Ishikawa (cell line): ENCODE measurements at regions not wholly inside any gene's neighbourhood (a gene's known extent, or its start where the extent isn't known, plus 50 kb on each side); places are given as distances from the start of the nearest gene placed in this dataset.

Source experiments
- CEBPB ChIP-seq: IDR thresholded peaks from 2 replicates; pipeline ENCODE4 v1.6.1; 2012
- CREB1 ChIP-seq: IDR thresholded peaks from 2 replicates; pipeline ENCODE4 v1.6.1; 2012; ENCODE audit warnings: low read depth
- EGR1 ChIP-seq: IDR thresholded peaks from 2 replicates; pipeline ENCODE4 v1.6.1; 2012
- EP300 ChIP-seq: IDR thresholded peaks from 2 replicates; pipeline ENCODE4 v1.6.1; 2012; ENCODE audit warnings: borderline replicate concordance
- FOXM1 ChIP-seq: IDR thresholded peaks from 2 replicates; pipeline ENCODE4 v1.6.1; 2012; ENCODE audit warnings: low read depth, borderline replicate concordance
- MAX ChIP-seq: IDR thresholded peaks from 2 replicates; pipeline ENCODE4 v1.6.1; 2012
- NFIC ChIP-seq: IDR thresholded peaks from 2 replicates; pipeline ENCODE4 v1.6.1; 2012
- RAD21 ChIP-seq: IDR thresholded peaks from 2 replicates; pipeline ENCODE4 v1.6.1; 2012; ENCODE audit warnings: low read depth
- REST ChIP-seq: IDR thresholded peaks from 2 replicates; pipeline ENCODE4 v1.6.1; 2012; ENCODE audit warnings: low read depth, mild to moderate bottlenecking
- TAF1 ChIP-seq: IDR thresholded peaks from 2 replicates; pipeline ENCODE4 v1.6.1; 2012; ENCODE audit warnings: low read depth, mild to moderate bottlenecking
- TCF12 ChIP-seq: IDR thresholded peaks from 2 replicates; pipeline ENCODE4 v1.6.1; 2012; ENCODE audit warnings: low read depth
- TEAD4 ChIP-seq: IDR thresholded peaks from 2 replicates; pipeline ENCODE4 v1.6.1; 2012
- USF1 ChIP-seq: IDR thresholded peaks from 2 replicates; pipeline ENCODE4 v1.6.1; 2012
- YY1 ChIP-seq: IDR thresholded peaks from 2 replicates; pipeline ENCODE4 v1.6.1; 2012; ENCODE audit warnings: low read depth
- ZBTB7A ChIP-seq: IDR thresholded peaks from 2 replicates; pipeline ENCODE4 v1.6.1; 2012; ENCODE audit warnings: low read depth

GRCh38 chr9:105024529-105024928 is 96.6 kb upstream of the ABCA1 start:
- TF ChIP-seq REST (no peak), NFIC (no peak), ZBTB7A (no peak), USF1 (no peak), RAD21 (no peak), TCF12 (no peak), FOXM1 (no peak), CEBPB (no peak), TAF1 (no peak), MAX (no peak), CREB1 (no peak), TEAD4 (no peak), YY1 (no peak), EGR1 (no peak), EP300 (no peak)

GRCh38 chr9:105026451-105026850 is 98.5 kb upstream of the ABCA1 start:
- no peak for TF ChIP-seq CEBPB
- TF ChIP-seq MAX, result no peak
- no peak for TF ChIP-seq NFIC
- TF ChIP-seq REST, result no peak
- no peak for TF ChIP-seq YY1
- TF ChIP-seq RAD21, result no peak
- TF ChIP-seq FOXM1, result no peak
- no peak for TF ChIP-seq TAF1
- no peak for TF ChIP-seq ZBTB7A
- TF ChIP-seq TCF12, result no peak
- TF ChIP-seq TEAD4, result no peak
- TF ChIP-seq EGR1, result no peak
- no peak for TF ChIP-seq EP300
- TF ChIP-seq USF1, result no peak
- TF ChIP-seq CREB1, result no peak

GRCh38 chr9:105027084-105027483 is 99.1 kb upstream of the ABCA1 start:
- TF ChIP-seq TAF1 (no peak), FOXM1 (no peak), CEBPB (no peak), EGR1 (no peak), CREB1 (no peak), TCF12 (no peak), MAX (no peak)

GRCh38 chr9:105030285-105030684 is 102.3 kb upstream of the ABCA1 start:
- TF ChIP-seq FOXM1, result no peak
- TF ChIP-seq ZBTB7A, result no peak
- no peak for TF ChIP-seq CREB1
- no peak for TF ChIP-seq MAX
- TF ChIP-seq TAF1, result no peak

GRCh38 chr9:105037139-105037538 is 109.2 kb upstream of the ABCA1 start:
- TF ChIP-seq RAD21, result no peak
- TF ChIP-seq CEBPB, result no peak
- no peak for TF ChIP-seq TEAD4
- no peak for TF ChIP-seq REST
- TF ChIP-seq EP300, result no peak
- no peak for TF ChIP-seq MAX
